ENCODE measurements at regions not wholly inside any gene's neighbourhood (a gene's known extent, or its start where the extent isn't known, plus 50 kb on each side); places are given as distances from the start of the nearest gene placed in this dataset.

DNA sequence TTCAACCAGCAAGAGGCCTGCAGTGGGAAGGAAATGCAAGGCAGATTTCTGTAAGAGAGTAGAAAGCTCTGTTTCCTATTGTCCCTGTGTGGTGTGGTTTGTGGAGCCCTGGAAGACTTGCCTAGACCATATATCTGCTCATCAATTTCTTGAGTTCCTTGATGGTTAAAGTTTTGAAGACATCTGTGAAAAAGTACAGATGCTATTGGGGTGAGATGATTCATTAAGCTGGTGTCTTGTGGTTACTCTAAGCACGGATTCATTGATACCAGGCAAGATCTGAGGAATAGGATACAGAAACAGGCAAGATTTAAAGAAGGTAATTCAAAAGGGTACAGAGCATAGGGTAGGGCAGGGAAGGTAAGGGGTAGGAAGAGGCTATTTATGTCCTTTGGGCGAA is 275.8 kb upstream of the SESN3 start:
- H3K27ac ChIP-seq = no peak overlapping the region
- TF ChIP-seq, protein P1, sequence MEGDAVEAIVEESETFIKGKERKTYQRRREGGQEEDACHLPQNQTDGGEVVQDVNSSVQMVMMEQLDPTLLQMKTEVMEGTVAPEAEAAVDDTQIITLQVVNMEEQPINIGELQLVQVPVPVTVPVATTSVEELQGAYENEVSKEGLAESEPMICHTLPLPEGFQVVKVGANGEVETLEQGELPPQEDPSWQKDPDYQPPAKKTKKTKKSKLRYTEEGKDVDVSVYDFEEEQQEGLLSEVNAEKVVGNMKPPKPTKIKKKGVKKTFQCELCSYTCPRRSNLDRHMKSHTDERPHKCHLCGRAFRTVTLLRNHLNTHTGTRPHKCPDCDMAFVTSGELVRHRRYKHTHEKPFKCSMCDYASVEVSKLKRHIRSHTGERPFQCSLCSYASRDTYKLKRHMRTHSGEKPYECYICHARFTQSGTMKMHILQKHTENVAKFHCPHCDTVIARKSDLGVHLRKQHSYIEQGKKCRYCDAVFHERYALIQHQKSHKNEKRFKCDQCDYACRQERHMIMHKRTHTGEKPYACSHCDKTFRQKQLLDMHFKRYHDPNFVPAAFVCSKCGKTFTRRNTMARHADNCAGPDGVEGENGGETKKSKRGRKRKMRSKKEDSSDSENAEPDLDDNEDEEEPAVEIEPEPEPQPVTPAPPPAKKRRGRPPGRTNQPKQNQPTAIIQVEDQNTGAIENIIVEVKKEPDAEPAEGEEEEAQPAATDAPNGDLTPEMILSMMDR (IDR thresholded peaks at IDR 0.05) = no peak
- TF ChIP-seq ZFX (IDR thresholded peaks at IDR 0.05; ENCODE audit: borderline replicate concordance) = no peak

DNA sequence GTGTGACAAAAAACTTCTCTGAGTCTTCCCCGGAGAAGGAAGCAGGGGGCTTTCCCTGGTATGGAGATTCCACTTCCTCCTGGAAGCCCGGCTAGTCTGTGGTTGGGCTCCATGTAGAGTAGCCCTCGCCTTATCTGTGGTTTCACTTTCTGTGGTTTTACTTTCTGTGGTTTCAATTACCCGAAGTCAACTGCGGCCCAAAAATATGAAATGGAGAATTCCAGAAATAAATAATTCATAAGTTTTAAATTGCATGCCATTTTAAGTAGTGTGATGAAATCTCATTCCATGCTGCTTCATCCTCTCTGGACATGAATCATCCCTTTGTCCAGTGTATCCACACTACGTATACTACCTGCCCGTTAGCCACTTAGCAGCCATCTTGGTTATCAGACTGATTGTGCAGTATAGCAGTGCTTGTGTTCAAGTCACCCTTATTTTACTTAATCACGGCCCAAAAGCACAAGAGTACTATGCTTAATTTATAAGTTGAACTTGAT is 275.0 kb upstream of the SESN3 start:
- TF ChIP-seq, protein P1 (IDR thresholded peaks at IDR 0.05) = no peak
- TF ChIP-seq ZFX (IDR thresholded peaks at IDR 0.05; ENCODE audit: borderline replicate concordance) = no peak

DNA sequence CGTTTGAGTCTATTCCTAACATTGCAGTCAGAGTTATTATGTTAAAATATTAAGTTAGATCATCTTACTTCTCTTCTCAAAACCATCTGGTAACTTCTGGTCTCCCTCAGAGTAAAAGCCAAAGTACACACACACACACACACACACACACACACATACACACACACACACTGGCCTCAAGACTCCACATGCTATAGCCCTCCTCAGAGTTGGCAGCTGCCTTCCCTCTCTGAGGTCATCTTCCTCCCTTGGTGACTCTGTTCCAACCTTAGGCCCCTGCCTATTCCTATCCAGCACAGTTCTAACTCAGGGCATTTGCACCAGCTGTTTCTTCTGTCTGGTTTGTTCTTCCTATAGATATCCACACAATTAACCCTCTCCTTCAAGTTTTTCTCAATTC is 272.0 kb upstream of the SESN3 start:
- H3K27ac ChIP-seq = no peak overlapping the region
- TF ChIP-seq, protein P1 (IDR thresholded peaks at IDR 0.05) = no peak
- no peak for TF ChIP-seq ZFX (IDR thresholded peaks at IDR 0.05; ENCODE audit: borderline replicate concordance)

More for the DNA sequence above, 275.0 kb upstream of the SESN3 start:
- no peak overlapping the region for H3K27ac ChIP-seq

DNA sequence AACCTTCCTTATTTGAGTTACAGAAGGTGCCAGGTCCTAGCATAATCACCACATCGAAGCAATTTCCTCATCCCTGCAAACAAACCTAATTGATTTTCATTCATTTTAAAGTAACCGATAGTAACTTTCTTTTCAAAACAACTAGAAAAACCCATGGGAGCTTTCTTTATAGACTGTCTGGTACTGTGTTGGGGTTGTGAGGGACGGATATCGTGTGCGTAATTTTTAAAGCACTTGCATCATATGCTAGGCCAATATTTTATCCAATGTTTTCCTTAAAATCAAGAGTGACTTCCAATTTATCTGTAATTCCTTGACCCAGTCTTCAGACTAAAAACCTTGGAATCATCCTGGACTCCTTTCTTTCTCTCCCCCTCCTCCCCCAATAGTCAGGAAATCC is 271.5 kb upstream of the SESN3 start:
- TF ChIP-seq, protein P1 (IDR thresholded peaks at IDR 0.05) = no peak
- TF ChIP-seq ZFX (IDR thresholded peaks at IDR 0.05; ENCODE audit: borderline replicate concordance) = no peak
- no peak overlapping the region for H3K27ac ChIP-seq

DNA sequence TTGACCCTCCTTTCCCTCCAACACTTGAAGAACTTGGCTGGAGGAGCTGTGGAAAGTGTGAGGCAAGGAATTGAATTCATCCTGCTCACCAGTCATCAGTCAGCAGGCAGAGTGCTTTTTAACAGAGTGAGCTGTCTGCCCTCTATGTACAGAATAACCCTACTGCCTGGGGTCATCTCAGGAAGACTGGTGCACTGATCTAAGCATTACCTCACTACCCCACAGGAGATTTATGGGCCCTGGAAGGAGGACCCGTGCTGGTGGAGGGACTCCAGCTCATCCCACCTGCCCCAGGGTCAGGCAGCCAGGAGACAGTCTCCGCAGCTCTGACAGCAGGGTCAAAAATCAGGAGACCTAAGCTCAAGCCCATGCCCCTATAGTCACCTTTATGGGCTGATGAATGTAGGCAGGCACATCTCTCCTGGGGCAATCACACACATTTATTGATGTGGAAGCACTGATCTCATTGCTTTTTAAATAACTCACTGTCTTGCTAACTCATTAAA is 270.8 kb upstream of the SESN3 start:
- H3K27ac ChIP-seq = no peak overlapping the region
- no peak for TF ChIP-seq ZFX (IDR thresholded peaks at IDR 0.05; ENCODE audit: borderline replicate concordance)
- TF ChIP-seq, protein P1 (IDR thresholded peaks at IDR 0.05) = no peak

DNA sequence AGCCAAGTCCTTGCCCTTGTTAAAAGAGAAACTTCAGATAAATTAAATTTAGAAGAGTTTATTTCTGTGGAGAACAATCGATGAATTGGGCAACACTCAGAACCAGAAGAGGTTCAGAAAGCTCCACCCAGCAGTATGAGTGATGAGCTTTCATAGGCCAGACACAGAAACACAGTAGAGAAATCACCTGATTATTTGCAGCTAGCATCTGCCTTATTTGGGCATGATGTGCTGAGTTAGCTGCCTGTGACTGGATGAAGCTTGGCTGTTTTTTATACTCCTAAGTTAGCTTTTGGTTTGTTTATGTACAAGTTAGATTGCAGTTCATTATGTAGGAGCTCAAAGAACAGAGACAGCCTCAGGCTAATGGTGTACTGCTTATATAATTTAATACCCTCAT is 269.5 kb upstream of the SESN3 start:
- no peak overlapping the region for H3K27ac ChIP-seq
- TF ChIP-seq, protein P1 (IDR thresholded peaks at IDR 0.05) = no peak
- no peak for TF ChIP-seq ZFX (IDR thresholded peaks at IDR 0.05; ENCODE audit: borderline replicate concordance)

DNA sequence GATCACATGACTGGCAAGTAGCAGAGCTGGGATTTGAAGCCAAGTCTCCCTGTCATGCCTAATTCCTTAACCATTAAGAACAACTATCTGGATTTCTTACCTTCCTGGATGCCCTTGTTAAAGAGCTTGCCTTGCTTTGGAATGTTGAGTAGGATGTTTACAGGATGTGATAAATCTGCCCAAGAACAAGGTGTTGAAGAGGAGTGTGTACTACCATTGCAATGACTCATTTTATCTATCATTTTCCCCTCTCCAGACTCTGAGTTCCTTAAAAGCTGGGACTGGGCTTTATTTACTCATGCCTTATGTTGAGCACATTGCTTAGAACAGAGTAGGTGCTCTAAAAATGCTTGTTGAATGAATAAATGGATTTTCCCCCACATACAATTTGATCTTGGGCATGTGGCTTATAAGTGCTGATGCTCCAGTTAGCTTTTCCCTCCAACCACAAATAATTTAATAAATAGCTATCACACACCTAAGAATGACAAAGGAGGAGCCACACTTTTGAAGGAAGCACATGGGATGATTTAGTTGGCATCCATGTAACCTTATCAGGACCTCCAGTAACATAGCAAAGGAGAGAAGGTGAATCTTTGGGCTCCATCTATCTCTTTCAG is 268.6 kb upstream of the SESN3 start:
- TF ChIP-seq ZFX (IDR thresholded peaks at IDR 0.05; ENCODE audit: borderline replicate concordance) = no peak
- TF ChIP-seq, protein P1 (IDR thresholded peaks at IDR 0.05) = no peak
- H3K27ac ChIP-seq = no peak overlapping the region
